ENCODE measurements at regions not wholly inside any gene's neighbourhood (a gene's known extent, or its start where the extent isn't known, plus 50 kb on each side); places are given as distances from the start of the nearest gene placed in this dataset.

- TF ChIP-seq CTCF (IDR thresholded peaks at IDR 0.05) (no peak), EZH2 (IDR thresholded peaks at IDR 0.05; ENCODE audit: borderline replicate concordance, insufficient read depth, low read depth, low read length, poor library complexity, severe bottlenecking) (no peak)
Measured at GRCh38 chr1:57517587-57518374, 93.9 kb upstream of the DAB1 start.
